ENCODE measurements at regions not wholly inside any gene's neighbourhood (a gene's known extent, or its start where the extent isn't known, plus 50 kb on each side); places are given as distances from the start of the nearest gene placed in this dataset.

DNA sequence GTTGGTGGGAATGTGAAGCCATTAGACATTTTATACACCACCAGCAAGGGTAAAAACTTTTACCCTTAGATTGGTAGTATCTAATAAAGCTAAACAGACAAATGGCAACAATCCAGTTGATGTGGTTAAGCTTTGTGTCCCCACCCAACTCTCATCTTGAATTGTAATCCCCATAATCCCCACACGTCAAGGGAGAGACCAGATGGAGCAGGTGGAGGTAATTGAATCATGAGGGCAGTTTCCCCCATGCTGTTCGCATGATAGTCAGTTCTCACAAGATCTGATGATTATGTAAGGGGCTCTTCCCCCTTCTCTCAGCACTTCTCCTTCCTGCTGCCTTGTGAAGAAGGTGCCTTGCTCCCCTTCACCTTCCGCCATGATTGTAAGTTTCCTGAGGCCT lies 602.3 kb downstream of the NUF2 start:
- H3K36me3 Mint-ChIP-seq: no peaks in the 10 kb centered on the region
- peaks cover 7% of the 10 kb centered on the region for H3K9me3 Mint-ChIP-seq
- no peaks in the 10 kb centered on the region for H3K27me3 Mint-ChIP-seq
- no peak overlapping the region for H3K4me3 Mint-ChIP-seq
- H3K4me1 Mint-ChIP-seq (ENCODE audit: low read depth in 2 of 2): peaks cover 6 to 8% of the 10 kb centered on the region in 2 donors
- ATAC-seq (no peak), DNase-seq (ENCODE audit: low spot score) (no peak)
- H3K27ac Mint-ChIP-seq: no peak overlapping the region

DNA sequence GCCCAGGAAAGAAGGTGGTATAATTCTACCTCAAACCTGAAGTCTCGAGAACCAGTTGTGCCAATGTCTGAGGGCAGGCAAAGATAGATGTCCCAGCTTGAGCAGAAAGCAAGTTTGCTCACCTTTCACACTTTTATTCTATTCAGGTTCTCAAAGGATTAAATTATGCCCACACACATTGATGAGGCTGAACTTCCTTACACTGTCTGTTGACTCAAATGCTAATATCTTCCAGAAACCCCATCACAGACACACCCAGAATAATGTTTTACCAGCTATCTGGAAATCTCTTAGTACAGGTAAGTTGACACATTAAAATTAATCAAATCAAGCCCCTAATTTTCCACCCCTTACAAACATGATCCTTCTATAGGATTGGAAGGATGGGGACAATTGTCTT lies 605.7 kb downstream of the NUF2 start:
- ATAC-seq (no peak), DNase-seq (ENCODE audit: low spot score) (no peak)
- H3K27ac Mint-ChIP-seq: no peak overlapping the region
- peaks cover 6 to 7% of the 10 kb centered on the region in 2 donors for H3K4me1 Mint-ChIP-seq (ENCODE audit: low read depth in 2 of 2)
- no peaks in the 10 kb centered on the region for H3K27me3 Mint-ChIP-seq
- no peak overlapping the region for H3K4me3 Mint-ChIP-seq
- H3K9me3 Mint-ChIP-seq: peaks cover 12% of the 10 kb centered on the region
- H3K36me3 Mint-ChIP-seq: no peaks in the 10 kb centered on the region

DNA sequence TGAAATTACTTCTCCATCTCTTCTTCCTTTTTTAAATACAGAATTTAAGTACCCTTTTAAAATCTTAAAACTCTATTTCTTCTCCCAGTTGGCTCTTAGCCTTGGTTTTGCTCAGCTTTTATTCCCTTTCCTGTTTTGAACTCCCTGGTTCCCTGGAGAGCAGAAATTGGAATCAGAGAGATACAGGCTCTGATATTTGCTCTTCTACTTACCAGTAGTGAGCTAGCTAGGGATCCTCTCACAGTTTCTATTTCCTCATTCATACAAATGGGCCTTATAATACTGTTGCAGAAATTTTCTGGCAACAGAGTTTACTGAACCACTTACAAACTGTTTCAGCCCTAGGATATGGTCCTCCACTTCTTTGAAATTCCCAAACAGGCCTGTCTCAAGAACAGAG lies 606.3 kb downstream of the NUF2 start:
- no peaks in the 10 kb centered on the region for H3K27me3 Mint-ChIP-seq
- peaks cover 12% of the 10 kb centered on the region for H3K9me3 Mint-ChIP-seq
- DNase-seq (ENCODE audit: low spot score): no peak
- H3K27ac Mint-ChIP-seq: peak overlapping the region in 1 of 2 donors; percentile 74
- ATAC-seq: no peak
- peaks cover 6 to 8% of the 10 kb centered on the region in 2 donors for H3K4me1 Mint-ChIP-seq (ENCODE audit: low read depth in 2 of 2)
- H3K4me3 Mint-ChIP-seq: no peak overlapping the region
- H3K36me3 Mint-ChIP-seq: no peaks in the 10 kb centered on the region

DNA sequence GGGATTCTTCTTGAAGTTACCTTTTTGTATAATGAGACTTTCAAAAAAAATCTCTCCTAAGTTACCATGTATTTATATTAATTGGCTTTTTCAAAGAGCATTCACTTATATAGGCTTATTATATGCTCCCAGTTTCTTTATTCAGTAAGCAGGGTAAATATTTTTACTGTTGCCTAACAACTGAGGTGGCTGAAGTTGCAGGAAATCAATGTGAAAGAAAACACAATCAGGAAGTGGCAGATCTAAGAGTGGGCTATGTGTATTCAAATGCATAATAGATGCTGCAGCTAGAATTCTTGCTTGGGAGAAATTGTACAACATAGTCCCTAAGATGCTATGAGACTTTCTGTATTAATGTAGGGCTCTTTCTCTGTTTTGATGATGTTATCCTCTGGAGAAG lies 606.9 kb downstream of the NUF2 start:
- DNase-seq (ENCODE audit: low spot score): no peak
- H3K27me3 Mint-ChIP-seq: no peaks in the 10 kb centered on the region

GRCh38 chr1:163932901-163933300 lies 611.1 kb downstream of the NUF2 start:
- Mint-ChIP-seq H3K4me1 (ENCODE audit: low read depth in 2 of 2) (peaks cover 4 to 8% of the 10 kb centered on the region in 2 donors), H3K36me3 (no peaks in the 10 kb centered on the region), H3K27ac (no peak overlapping the region), H3K27me3 (no peaks in the 10 kb centered on the region), H3K9me3 (peaks cover 5% of the 10 kb centered on the region), H3K4me3 (no peak overlapping the region)
- ATAC-seq (no peak), DNase-seq (ENCODE audit: low spot score) (no peak)

More for the DNA sequence above, 606.9 kb downstream of the NUF2 start:
- H3K9me3 Mint-ChIP-seq: peaks cover 12% of the 10 kb centered on the region
- H3K4me3 Mint-ChIP-seq: no peak overlapping the region
- peaks cover 6 to 8% of the 10 kb centered on the region in 2 donors for H3K4me1 Mint-ChIP-seq (ENCODE audit: low read depth in 2 of 2)
- H3K36me3 Mint-ChIP-seq: no peaks in the 10 kb centered on the region
- H3K27ac Mint-ChIP-seq: no peak overlapping the region
- ATAC-seq: no peak

DNA sequence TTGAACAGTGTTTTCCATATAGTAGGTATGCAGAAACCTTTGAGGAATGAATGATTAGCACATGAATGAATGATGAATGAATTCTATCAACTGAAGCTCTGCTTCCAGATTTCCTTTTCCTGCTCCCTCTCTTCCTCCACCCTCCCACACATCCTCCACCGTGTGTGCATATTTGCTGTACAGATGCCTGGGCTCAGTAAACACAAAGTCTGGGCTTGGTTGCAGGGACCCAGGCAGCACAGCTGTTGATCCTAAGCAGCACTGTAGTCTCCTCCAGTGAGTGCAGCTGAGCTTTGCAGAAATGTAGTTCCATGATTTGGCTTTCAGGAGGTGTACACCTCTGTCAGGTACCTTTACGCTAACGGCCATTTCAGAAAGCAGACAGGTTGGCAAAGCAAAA lies 611.7 kb downstream of the NUF2 start:
- no peak overlapping the region for H3K27ac Mint-ChIP-seq
- no peak overlapping the region for H3K4me3 Mint-ChIP-seq
- peaks cover 0 to 4% of the 10 kb centered on the region in 2 donors for H3K4me1 Mint-ChIP-seq (ENCODE audit: low read depth in 2 of 2)
- H3K36me3 Mint-ChIP-seq: no peaks in the 10 kb centered on the region
- DNase-seq (ENCODE audit: low spot score): no peak
- peaks cover 5% of the 10 kb centered on the region for H3K9me3 Mint-ChIP-seq
- H3K27me3 Mint-ChIP-seq: no peaks in the 10 kb centered on the region
- no peak for ATAC-seq

- no peaks in the 10 kb centered on the region for H3K27me3 Mint-ChIP-seq
- H3K4me1 Mint-ChIP-seq (ENCODE audit: low read depth in 2 of 2): peaks cover 0 to 4% of the 10 kb centered on the region in 2 donors
- no peaks in the 10 kb centered on the region for H3K36me3 Mint-ChIP-seq
- ATAC-seq (no peak), DNase-seq (ENCODE audit: low spot score) (no peak)
- no peak overlapping the region for H3K27ac Mint-ChIP-seq
- H3K4me3 Mint-ChIP-seq: no peak overlapping the region
- peaks cover 5% of the 10 kb centered on the region for H3K9me3 Mint-ChIP-seq
Observed at GRCh38 chr1:163935738-163936374, 614.1 kb downstream of the NUF2 start.

GRCh38 chr1:163959622-163960021 lies 599.4 kb upstream of the PBX1 start:
- H3K9me3 Mint-ChIP-seq: peaks cover 14% of the 10 kb centered on the region
- peaks cover 12% of the 10 kb centered on the region for H3K36me3 Mint-ChIP-seq
- no peaks in the 10 kb centered on the region for H3K4me1 Mint-ChIP-seq (ENCODE audit: low read depth in 2 of 2)
- no peak overlapping the region for H3K4me3 Mint-ChIP-seq
- DNase-seq (ENCODE audit: low spot score): no peak
- H3K27ac Mint-ChIP-seq: no peak overlapping the region
- no peak for ATAC-seq
- H3K27me3 Mint-ChIP-seq: no peaks in the 10 kb centered on the region

DNA sequence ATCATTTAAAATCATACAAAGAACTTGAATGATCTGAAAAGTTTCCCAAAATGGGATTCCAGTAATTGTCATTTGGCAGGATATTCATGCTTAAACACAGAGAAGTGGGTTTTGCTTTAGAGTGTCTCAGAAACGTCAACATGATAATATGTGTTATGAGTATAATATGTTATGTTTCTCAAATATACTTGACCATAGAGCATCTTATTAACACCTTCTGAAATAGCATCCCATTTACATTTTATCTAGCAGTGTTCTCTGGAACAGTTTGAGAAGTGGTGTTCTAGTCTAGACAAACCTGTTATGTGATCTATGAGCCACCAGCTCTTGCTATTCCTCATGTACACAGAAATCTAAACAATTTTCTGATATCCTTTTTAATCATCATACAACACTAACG lies 588.8 kb upstream of the PBX1 start:
- H3K4me1 Mint-ChIP-seq (ENCODE audit: low read depth in 2 of 2): no peaks in the 10 kb centered on the region
- ATAC-seq: no peak

DNA sequence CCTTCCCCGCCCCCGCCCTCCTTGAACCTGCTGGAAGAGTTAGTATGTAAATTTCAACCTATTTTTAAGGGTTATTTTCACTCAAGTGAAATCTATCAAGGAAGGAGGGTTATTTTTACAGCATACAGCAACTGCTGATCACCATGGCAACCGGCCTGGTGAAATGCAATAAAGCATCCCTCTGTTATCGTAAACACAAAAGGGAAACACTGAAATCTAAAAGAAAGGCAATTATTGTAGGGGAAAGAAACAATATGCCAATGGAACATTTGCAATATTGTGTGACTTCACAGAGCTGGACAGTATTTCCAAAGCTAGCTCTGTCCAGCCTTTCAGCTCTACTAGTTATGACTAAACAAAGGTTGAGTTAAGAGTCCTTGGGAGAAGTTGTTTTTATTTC lies 588.3 kb upstream of the PBX1 start:
- no peaks in the 10 kb centered on the region for H3K27me3 Mint-ChIP-seq
- H3K4me1 Mint-ChIP-seq (ENCODE audit: low read depth in 2 of 2): no peaks in the 10 kb centered on the region
- no peak overlapping the region for H3K4me3 Mint-ChIP-seq
- DNase-seq (ENCODE audit: low spot score): no peak
- H3K27ac Mint-ChIP-seq: no peak overlapping the region
- no peak for ATAC-seq
- no peaks in the 10 kb centered on the region for H3K36me3 Mint-ChIP-seq
- peaks cover 17% of the 10 kb centered on the region for H3K9me3 Mint-ChIP-seq

More for the DNA sequence above, 588.8 kb upstream of the PBX1 start:
- Mint-ChIP-seq H3K27ac (no peak overlapping the region), H3K27me3 (no peaks in the 10 kb centered on the region), H3K36me3 (no peaks in the 10 kb centered on the region), H3K9me3 (peaks cover 18% of the 10 kb centered on the region), H3K4me3 (no peak overlapping the region)
- DNase-seq (ENCODE audit: low spot score): no peak

DNA sequence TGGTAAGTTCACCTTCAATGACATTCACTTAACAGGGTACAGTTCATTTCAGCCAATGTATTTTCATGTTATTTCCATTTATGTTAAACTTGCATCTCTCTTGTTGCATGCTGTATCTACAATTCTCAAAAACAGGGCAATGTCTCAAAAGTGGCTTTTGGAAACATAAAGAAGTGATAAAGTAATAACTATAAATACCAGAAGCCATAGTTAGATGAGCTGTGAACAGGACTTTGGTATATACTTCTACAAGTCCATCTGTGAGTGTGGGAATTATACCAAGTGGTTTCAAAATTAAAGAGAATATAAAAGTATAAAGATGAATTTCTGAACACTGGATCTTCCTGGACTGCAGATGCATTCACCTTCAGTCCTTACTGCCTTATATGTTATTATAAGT lies 585.4 kb upstream of the PBX1 start:
- no peaks in the 10 kb centered on the region for H3K27me3 Mint-ChIP-seq
- peaks cover 24% of the 10 kb centered on the region for H3K9me3 Mint-ChIP-seq
- ATAC-seq (no peak), DNase-seq (ENCODE audit: low spot score) (no peak)
- no peaks in the 10 kb centered on the region for H3K4me1 Mint-ChIP-seq (ENCODE audit: low read depth in 2 of 2)
- peaks cover 6% of the 10 kb centered on the region for H3K36me3 Mint-ChIP-seq
- H3K4me3 Mint-ChIP-seq: no peak overlapping the region
- no peak overlapping the region for H3K27ac Mint-ChIP-seq

DNA sequence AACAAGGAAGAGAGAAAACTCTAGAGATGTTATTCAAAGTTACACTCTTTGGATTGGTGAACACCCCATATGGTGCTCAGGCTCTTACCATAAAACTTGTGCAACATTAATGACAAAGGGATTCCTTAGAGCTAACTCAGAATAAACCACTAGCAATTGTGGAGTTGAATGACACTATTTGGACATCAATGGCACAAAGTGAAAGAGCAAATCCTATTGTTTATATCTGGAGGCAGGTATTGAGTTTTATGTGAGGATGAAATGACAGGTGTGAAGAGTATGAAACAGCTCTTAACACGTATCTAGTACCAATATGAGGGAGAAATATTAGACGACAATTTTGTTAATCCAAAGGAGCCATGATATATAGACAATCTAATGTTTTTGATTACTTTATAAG lies 584.9 kb upstream of the PBX1 start:
- Mint-ChIP-seq H3K9me3 (peaks cover 23% of the 10 kb centered on the region), H3K4me3 (no peak overlapping the region), H3K27me3 (no peaks in the 10 kb centered on the region), H3K36me3 (peaks cover 6% of the 10 kb centered on the region), H3K4me1 (ENCODE audit: low read depth in 2 of 2) (no peaks in the 10 kb centered on the region), H3K27ac (no peak overlapping the region)
- ATAC-seq: no peak
- DNase-seq (ENCODE audit: low spot score): no peak

DNA sequence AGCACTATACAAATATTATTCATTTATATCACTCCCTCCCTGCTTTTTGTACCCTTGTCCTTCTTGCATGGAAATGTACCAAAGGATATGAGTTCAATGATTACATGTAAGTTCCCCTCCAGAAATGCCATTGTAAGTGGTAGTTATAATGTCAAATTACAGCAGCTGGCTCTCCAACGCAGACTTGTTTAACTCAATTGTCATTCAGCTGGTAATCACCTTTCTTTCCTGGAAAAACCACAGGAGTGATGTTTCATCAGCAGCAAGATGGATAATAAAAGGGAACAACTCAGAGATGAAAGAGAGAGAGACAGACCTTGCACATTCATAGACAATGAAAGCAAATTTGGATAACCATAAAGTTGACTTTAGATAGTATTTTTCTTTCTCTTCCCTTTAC lies 578.6 kb upstream of the PBX1 start:
- Mint-ChIP-seq H3K27ac (no peak overlapping the region), H3K4me3 (no peak overlapping the region), H3K4me1 (ENCODE audit: low read depth in 2 of 2) (no peaks in the 10 kb centered on the region), H3K36me3 (peaks cover 6% of the 10 kb centered on the region), H3K9me3 (peaks cover 22% of the 10 kb centered on the region), H3K27me3 (no peaks in the 10 kb centered on the region)
- ATAC-seq (no peak), DNase-seq (ENCODE audit: low spot score) (no peak)

DNA sequence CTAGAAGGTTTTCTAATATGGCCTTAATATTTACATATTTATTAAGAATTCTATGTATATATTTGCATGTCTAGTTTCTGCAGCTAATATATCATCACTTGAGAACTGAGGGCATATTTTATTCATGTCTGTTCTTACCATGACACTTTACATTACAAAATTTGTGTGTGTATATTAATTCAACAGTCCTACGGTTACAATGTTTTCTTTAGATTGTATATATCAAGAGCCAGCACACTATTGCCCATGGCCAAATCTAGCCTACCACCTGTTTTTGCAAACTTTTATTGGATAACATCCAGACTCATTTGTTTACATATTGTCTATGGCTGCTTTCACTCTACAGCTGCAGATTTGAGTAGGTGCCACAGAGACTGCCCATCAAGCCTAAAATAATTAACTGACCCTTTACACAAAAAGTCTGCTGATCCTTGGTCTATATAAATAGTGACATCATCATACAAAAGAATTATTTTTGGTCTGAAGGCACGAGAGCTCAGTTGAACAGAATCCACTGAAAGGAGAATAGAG lies 577.4 kb upstream of the PBX1 start:
- DNase-seq (ENCODE audit: low spot score) (no peak), ATAC-seq (no peak)
- Mint-ChIP-seq H3K9me3 (peaks cover 19% of the 10 kb centered on the region), H3K4me3 (no peak overlapping the region), H3K27me3 (no peaks in the 10 kb centered on the region), H3K36me3 (peaks cover 6% of the 10 kb centered on the region), H3K4me1 (ENCODE audit: low read depth in 2 of 2) (no peaks in the 10 kb centered on the region), H3K27ac (no peak overlapping the region)

DNA sequence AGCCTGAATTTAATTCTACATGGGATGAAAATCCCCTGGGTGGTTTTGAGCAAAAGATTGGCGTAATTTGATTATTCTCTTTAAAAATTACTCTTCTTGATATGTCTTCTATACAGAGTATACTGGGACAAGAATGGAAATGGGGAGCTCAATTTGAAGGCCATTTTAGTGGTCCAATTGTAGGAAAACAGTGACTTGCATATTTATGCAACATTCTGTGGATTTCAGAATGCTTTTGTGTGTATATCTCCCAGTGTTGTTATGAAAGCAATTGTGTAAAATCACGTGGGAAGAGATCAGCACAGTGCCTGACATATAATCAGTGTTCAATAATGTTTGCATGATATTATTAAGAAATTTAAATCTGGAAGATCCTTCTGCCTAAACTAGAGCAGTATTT lies 575.9 kb upstream of the PBX1 start:
- no peak for DNase-seq (ENCODE audit: low spot score)
- H3K4me3 Mint-ChIP-seq: no peak overlapping the region
- no peaks in the 10 kb centered on the region for H3K36me3 Mint-ChIP-seq
- H3K9me3 Mint-ChIP-seq: peaks cover 13% of the 10 kb centered on the region
- ATAC-seq: no peak
- H3K27ac Mint-ChIP-seq: no peak overlapping the region
- no peaks in the 10 kb centered on the region for H3K4me1 Mint-ChIP-seq (ENCODE audit: low read depth in 2 of 2)
- H3K27me3 Mint-ChIP-seq: no peaks in the 10 kb centered on the region

All from natural killer cell treated with Interleukin-12 subunit alpha and Interleukin-12 subunit beta and Interleukin-15 and Interleukin-18, amount 100 ng/mL, for 72 hours (primary cell).